ENCODE measurements at regions not wholly inside any gene's neighbourhood (a gene's known extent, or its start where the extent isn't known, plus 50 kb on each side); places are given as distances from the start of the nearest gene placed in this dataset.

DNA sequence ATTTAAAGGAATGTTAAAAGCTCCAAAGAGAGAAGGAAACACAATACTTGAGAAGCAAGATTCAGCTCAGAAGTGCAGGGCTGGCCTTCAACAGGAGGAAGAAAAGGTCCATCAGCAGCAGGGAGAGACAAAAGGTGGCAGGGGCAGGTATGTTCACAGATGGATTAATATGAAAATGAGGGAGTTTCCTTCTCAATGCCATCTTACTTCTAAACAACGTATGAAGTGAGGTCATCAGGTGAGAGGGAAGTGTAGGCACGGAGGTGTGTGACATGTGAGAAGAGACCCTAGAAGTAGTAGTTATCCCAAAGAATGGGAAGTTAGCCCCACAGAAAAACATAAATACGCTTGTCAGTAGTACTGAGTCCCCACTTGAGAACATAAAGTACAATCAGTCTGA is 122.5 kb downstream of the CCER1 start (continued):
- TF ChIP-seq, protein P1, sequence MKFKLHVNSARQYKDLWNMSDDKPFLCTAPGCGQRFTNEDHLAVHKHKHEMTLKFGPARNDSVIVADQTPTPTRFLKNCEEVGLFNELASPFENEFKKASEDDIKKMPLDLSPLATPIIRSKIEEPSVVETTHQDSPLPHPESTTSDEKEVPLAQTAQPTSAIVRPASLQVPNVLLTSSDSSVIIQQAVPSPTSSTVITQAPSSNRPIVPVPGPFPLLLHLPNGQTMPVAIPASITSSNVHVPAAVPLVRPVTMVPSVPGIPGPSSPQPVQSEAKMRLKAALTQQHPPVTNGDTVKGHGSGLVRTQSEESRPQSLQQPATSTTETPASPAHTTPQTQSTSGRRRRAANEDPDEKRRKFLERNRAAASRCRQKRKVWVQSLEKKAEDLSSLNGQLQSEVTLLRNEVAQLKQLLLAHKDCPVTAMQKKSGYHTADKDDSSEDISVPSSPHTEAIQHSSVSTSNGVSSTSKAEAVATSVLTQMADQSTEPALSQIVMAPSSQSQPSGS (IDR thresholded peaks at IDR 0.05; ENCODE audit: low read length): no peak
- TF ChIP-seq SMAD5 (IDR thresholded peaks at IDR 0.05; ENCODE audit: low read depth): no peak

DNA sequence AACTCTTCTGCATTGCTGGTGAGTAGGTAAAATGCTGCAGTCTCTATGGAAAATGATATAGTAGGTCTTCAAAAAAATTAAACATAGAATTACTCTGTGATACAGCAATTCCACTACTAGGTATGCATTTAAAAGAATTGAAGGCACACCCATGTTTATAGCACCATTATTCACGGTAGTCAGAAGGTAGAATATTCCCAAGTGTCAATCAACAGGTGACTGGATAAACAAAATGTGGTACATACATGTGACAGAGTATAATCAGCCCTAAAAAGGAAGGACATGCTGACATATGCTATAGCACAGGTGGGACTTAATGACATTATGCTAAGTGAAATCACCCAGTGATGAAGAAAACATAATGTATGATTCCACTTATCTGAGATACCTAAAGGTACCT is 123.3 kb downstream of the CCER1 start:
- ChIA-PET RAD21 (ENCODE audit: unreplicated experiment) (no interaction called here), CTCF (no interaction called here), POLR2A (no interaction called here), SMC1A (ENCODE audit: uncharacterized antibody, unreplicated experiment) (interaction anchor here (0.6 kb wide), 1 partner anchor 822 kb away, joined by 3 read pairs; no protein-coding TSS in a partner anchor)
- BruUV-seq (replicated peaks): no TSS peak
- Histone ChIP-seq H3K4me1 (ENCODE audit: control insufficient read depth, insufficient read depth, low read length) (no peaks in the 10 kb centered on the region), H3K27ac (ENCODE audit: control insufficient read depth, insufficient read depth) (no peak overlapping the region), H3K4me2 (ENCODE audit: control insufficient read depth, insufficient read depth) (no peak overlapping the region), H3K9ac (ENCODE audit: control insufficient read depth, insufficient read depth, low read length) (no peak overlapping the region), H3K79me2 (ENCODE audit: control insufficient read depth, insufficient read depth, low read length) (no peaks in the 10 kb centered on the region), H2AFZ (ENCODE audit: control insufficient read depth, low read depth, low read length) (no peak overlapping the region), H3K27me3 (replicated peaks in 1 of 2; ENCODE audit: control insufficient read depth in 2 of 2, insufficient read depth in 2 of 2, low read length in 1 of 2) (no peaks in the 10 kb centered on the region), H3K4me3 (no peak overlapping the region), H3K36me3 (ENCODE audit: control insufficient read depth in 2 of 2, insufficient read depth in 2 of 2, low read length in 1 of 2) (no peaks in the 10 kb centered on the region), H4K20me1 (ENCODE audit: control insufficient read depth, insufficient read depth) (no peaks in the 10 kb centered on the region), H3K9me3 (replicated peaks; ENCODE audit: control insufficient read depth, insufficient read depth, low read length) (no peaks in the 10 kb centered on the region)
- no peak for DNase-seq (ENCODE audit: low read depth, low spot score)
- FAIRE-seq: no peak
- intact Hi-C loops (cut with micrococcal nuclease; ENCODE audit: unreplicated experiment): no loop called here
- TF ChIP-seq WRNIP1 (IDR thresholded peaks at IDR 0.05; ENCODE audit: borderline replicate concordance, low read depth, low read length): no peak
- no peak for TF ChIP-seq CBFB (IDR thresholded peaks at IDR 0.05; ENCODE audit: low read depth)
- TF ChIP-seq, protein P2, sequence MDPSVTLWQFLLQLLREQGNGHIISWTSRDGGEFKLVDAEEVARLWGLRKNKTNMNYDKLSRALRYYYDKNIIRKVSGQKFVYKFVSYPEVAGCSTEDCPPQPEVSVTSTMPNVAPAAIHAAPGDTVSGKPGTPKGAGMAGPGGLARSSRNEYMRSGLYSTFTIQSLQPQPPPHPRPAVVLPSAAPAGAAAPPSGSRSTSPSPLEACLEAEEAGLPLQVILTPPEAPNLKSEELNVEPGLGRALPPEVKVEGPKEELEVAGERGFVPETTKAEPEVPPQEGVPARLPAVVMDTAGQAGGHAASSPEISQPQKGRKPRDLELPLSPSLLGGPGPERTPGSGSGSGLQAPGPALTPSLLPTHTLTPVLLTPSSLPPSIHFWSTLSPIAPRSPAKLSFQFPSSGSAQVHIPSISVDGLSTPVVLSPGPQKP (IDR thresholded peaks at IDR 0.05; ENCODE audit: low read depth, low read length): no peak
- TF ChIP-seq SMAD5 (IDR thresholded peaks at IDR 0.05; ENCODE audit: low read depth): no peak
- no peak for TF ChIP-seq EP300 (IDR thresholded peaks at IDR 0.05; ENCODE audit: borderline replicate concordance in 1 of 2, control insufficient read depth in 1 of 2, low read depth in 2 of 2, low read length in 2 of 2)
- in situ Hi-C loops (cut with MboI): no loop called here
- WGBS (ENCODE audit: insufficient coverage, insufficient replicate concordance, low lambda C conversion rate, missing lambda C conversion rate): 0% methylated on average over 1 of the region's 1 CpG
- ATAC-seq: no peak

Measured in GM12878 (cell line).